HG02884 (cell line): ENCODE measurements at regions not wholly inside any gene's neighbourhood (a gene's known extent, or its start where the extent isn't known, plus 50 kb on each side); places are given as distances from the start of the nearest gene placed in this dataset.

ENCODE experiments used
- ATAC-seq: cut with Tn5 transposase; IDR thresholded peaks from one replicate; pipeline ENCODE4 v1.9.1; 2021; ENCODE audit warnings: mild to moderate bottlenecking, moderate library complexity; ENCODE audit not compliant: unreplicated experiment

DNA sequence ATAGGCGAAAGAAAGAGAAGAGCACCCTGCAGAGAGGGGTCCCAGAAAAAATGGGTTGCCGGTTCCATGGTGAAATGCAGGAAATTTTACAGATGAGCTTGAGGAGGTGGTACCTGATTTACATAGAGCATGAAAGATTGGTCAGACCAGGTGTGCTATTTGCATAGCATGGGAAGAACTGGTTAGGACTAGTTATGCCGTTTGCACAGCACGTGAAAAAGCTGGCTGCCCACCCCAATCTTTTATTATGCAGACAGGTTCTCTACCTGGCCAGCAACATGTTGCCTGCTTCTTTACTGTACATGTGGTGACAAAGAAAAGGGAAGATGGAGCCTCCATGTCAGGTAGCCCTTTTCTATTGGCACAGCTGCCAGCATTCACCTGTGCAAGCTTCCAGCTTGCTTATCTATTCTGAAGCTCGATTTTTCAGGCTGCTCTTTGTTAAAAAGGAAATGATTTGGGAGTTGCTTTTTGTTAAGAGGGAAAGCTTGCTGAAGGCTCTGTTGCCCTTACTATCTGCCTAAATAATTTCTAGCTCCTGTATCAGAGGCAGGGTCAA, 62.9 kb upstream of the ELK3 start:
- ATAC-seq: no peak

DNA sequence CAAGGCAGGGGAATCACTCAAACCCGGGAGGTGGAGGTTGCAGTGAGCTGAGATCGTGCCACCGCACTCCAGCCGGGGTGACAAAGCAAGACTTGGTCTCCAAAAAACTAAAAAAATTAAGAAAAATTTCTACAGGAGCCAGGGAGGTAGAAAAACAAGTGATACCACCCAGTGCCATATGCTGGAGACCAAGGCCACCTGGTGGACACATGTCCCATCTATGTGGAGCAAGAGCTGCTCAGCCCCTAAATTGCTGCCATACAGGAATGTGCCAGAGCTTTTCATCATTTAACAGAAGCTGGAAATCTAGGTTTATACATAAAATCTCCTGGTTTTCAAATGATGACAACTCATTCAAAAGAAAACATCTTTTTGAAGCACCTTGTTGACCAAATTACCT, 61.4 kb upstream of the ELK3 start:
- ATAC-seq: no peak

DNA sequence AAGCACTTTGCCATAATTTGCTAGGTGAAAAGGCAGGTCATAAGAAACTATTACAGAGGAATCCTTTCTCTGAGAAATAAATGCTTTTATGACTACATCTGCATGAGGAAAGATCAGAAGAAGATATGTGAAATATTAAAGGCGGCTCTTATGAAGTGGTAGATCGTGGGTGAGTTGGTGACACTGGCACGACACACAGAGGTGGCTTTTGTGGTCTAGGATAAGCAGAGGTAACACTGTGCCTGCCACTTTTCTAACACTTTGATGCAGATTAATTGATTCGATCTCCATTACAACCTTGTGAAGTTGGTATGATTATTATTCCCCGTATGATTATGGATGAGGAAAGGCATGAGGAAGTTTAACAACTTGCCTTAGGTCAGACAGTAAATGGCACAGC, 60.0 kb upstream of the ELK3 start:
- ATAC-seq: no peak

DNA sequence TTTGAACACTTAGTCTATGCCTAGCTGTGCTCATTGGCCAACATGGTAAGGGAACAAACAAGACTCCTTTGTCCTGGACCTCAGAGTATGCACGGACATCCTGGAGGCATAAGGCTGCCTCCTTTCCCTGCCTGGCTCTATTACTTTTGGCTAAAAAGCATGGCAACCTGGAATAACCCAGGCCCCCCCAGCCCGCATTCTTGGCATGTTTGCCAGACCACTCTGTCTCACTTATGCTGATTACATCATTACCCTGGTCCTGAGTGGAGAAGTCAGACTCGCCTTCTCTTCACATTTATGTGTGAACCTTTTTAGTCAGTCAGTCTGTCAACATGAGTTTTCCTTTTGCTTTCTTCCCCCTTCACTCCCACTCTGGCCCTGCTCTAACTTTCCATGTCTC, 58.0 kb upstream of the ELK3 start:
- ATAC-seq: no peak

DNA sequence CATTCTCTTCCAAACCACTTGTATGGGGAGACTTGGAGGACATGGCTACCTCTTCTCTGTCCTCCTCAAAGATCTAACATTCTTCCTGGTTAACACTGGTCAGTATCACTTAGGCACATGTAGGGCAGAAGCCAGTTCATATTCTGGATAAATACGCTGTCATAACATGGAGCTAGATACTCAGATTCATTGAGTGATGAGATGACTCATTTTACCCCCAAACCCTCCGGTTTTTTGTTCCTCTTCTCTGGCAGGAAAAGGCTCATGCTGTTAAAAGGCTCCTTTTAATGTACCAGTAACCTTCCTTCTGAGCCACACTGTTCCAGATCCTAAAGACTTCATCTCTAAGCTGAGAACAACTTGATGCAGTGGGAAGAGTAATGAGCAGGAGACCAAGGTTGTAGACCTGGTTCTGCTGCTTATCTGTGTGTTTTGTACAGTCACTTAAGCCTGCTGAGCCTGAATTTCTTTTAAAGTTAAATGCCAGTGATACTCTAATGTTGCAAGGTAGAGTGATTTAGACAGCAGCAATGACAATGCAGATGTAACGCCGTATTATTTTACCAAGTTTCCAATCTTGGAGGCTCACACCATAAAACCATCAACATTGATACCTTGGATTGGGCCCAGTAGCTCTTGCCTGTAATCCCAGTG, 57.3 kb upstream of the ELK3 start:
- ATAC-seq: no peak

DNA sequence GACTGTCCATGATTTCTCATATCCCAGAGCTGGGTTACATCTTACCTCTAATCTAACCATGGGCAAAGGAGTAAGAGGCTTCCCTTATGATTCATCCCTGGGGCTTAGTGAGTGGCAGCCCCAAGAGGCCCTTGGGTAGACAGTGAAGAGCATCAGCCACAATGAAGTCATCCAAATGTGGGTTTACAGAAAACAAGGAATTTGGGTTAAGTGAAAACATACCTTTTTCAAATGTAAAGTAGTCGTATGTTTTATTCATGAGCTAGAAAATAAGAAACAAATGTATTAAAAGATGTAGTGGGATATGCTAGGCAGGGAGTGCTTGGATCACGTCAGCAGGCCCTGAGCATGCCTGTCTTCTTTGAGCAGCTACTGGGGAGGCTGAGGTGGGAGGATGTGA, 54.0 kb upstream of the ELK3 start:
- no peak for ATAC-seq

GRCh38 chr12:96141216-96141912, 52.8 kb upstream of the ELK3 start:
- no peak for ATAC-seq

DNA sequence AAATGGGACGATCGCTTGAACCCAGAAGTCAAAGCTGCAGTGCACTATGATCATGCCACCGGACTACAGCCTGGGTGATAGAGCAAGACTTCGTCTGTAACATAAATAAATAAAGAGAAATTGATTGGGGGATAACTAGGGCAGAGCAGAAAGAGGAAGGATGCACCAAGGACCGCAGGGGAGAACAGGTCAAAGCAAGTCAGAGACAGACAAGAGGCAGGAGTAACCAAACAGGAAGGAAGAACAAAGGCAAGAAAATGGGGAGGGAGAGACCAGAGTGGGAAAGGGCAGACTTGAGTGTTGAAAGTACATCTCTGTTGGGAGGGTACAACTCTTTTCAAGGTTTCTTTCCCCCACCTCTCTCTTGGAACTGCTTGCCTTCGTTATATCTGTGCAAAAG, 50.8 kb upstream of the ELK3 start:
- ATAC-seq: no peak

DNA sequence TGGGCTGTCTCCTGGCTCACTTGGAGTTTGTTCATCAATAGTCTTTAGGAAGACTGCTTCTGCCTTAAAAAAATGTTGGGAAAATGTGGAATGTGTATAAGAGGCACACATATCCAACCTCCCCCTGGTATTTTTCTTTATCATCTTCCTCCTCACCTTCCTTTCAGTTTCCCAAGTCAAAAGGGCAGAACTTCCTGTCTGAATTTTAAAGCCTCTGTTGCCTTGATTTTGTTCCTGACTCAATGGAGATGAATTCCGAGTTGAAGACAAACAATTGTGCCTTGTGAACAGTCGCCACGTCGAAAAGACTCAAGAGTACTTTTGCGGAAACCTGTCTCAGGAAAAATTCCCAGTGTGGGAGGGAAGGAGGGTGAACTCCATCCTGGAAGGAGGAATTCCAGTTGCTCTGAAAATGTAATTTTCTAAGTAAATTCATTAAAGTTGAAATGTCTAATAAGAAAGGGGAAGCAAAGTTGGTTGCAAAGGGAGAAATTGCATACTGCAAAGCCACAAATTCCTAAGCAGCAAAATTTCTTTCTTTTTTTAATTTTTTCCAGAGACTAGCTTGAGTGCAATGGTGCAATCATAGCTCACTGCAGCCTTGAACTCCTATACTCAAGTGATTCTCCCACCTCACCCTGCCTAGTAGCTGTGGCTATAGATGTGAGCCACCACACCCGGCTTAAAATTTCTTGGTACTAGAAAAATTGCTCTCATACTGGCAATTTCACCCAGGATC, 50.2 kb upstream of the ELK3 start:
- ATAC-seq: no peak
